GM18858 (cell line): ENCODE measurements at regions not wholly inside any gene's neighbourhood (a gene's known extent, or its start where the extent isn't known, plus 50 kb on each side); places are given as distances from the start of the nearest gene placed in this dataset.

Experiments
- ATAC-seq: cut with Tn5 transposase; IDR thresholded peaks from one replicate; pipeline ENCODE4 v1.9.1; 2021; ENCODE audit not compliant: unreplicated experiment

GRCh38 chr6:12504325-12504966, 212.1 kb upstream of the PHACTR1 start:
- ATAC-seq, result no peak

GRCh38 chr6:12505486-12505885, 211.1 kb upstream of the PHACTR1 start:
- ATAC-seq, result no peak

- ATAC-seq, result no peak
These were observed 210.4 kb upstream of the PHACTR1 start for GRCh38 chr6:12506159-12506558.

- ATAC-seq, result no peak
These were observed 208.9 kb upstream of the PHACTR1 start for GRCh38 chr6:12507636-12508035.

GRCh38 chr6:12508553-12508952, 208.0 kb upstream of the PHACTR1 start:
- ATAC-seq, result no peak

GRCh38 chr6:12509060-12509459, 207.5 kb upstream of the PHACTR1 start:
- ATAC-seq, result no peak

GRCh38 chr6:12516070-12516469, 200.5 kb upstream of the PHACTR1 start:
- no peak for ATAC-seq

GRCh38 chr6:12522347-12522746, 194.2 kb upstream of the PHACTR1 start:
- ATAC-seq, result no peak

GRCh38 chr6:12523726-12524125, 192.8 kb upstream of the PHACTR1 start:
- no peak for ATAC-seq

- no peak for ATAC-seq
These were observed 191.3 kb upstream of the PHACTR1 start for GRCh38 chr6:12525276-12525675.

- no peak for ATAC-seq
These were observed 189.2 kb upstream of the PHACTR1 start for GRCh38 chr6:12527339-12527738.

GRCh38 chr6:12528136-12528535, 188.4 kb upstream of the PHACTR1 start:
- no peak for ATAC-seq

GRCh38 chr6:12528581-12529363, 187.8 kb upstream of the PHACTR1 start:
- ATAC-seq, result no peak

GRCh38 chr6:12529364-12530019, 187.1 kb upstream of the PHACTR1 start:
- no peak for ATAC-seq

GRCh38 chr6:12530345-12530744, 186.2 kb upstream of the PHACTR1 start:
- no peak for ATAC-seq

- no peak for ATAC-seq
These were observed 183.0 kb upstream of the PHACTR1 start for GRCh38 chr6:12533586-12533985.

- ATAC-seq, result no peak
These were observed 182.3 kb upstream of the PHACTR1 start for GRCh38 chr6:12534069-12534853.

GRCh38 chr6:12535586-12536314, 180.8 kb upstream of the PHACTR1 start:
- ATAC-seq, result no peak

- no peak for ATAC-seq
These were observed 180.2 kb upstream of the PHACTR1 start for GRCh38 chr6:12536416-12536815.

- no peak for ATAC-seq
These were observed 179.2 kb upstream of the PHACTR1 start for GRCh38 chr6:12537389-12537788.
